HL-60 (cell line): ENCODE measurements at regions not wholly inside any gene's neighbourhood (a gene's known extent, or its start where the extent isn't known, plus 50 kb on each side); places are given as distances from the start of the nearest gene placed in this dataset.

ENCODE experiments used
- CTCF ChIP-seq: IDR thresholded peaks from one replicate; pipeline ENCODE4 v1.5.1; 2011; ENCODE audit warnings: low read length, control low read depth, inconsistent platforms; ENCODE audit not compliant: insufficient read depth
- POLR2AphosphoS5 ChIP-seq: IDR thresholded peaks from 2 replicates; pipeline ENCODE4 v1.6.1; 2012; ENCODE audit warnings: low read depth
- REST ChIP-seq: IDR thresholded peaks from 2 replicates; pipeline ENCODE4 v1.6.1; 2012; ENCODE audit warnings: low read depth; ENCODE audit not compliant: insufficient replicate concordance
- SPI1 ChIP-seq: IDR thresholded peaks from 2 replicates; pipeline ENCODE4 v1.6.1; 2012; ENCODE audit warnings: low read depth, mild to moderate bottlenecking, borderline replicate concordance

- TF ChIP-seq CTCF (no peak), POLR2AphosphoS5 (no peak), SPI1 (no peak), REST (no peak)
Observed at GRCh38 chr4:123575291-123575690, 178.7 kb downstream of the SPRY1 start.
